SK-N-SH (cell line): ENCODE measurements at regions not wholly inside any gene's neighbourhood (a gene's known extent, or its start where the extent isn't known, plus 50 kb on each side); places are given as distances from the start of the nearest gene placed in this dataset.

Experiments
- CTCF ChIA-PET: fragments of 300-600, 350-600 bp; formaldehyde crosslinking; extraction: SDS; loops from one replicate; lab custom pipeline; 2021; lab: Yijun Ruan, JAX
- POLR2A ChIA-PET: fragments of 350-600 bp; sonication (Branson Sonifier 250); formaldehyde crosslinking; extraction: SDS; loops from one replicate; lab custom pipeline; 2020; ENCODE audit warnings: antibody characterized with exemption, inconsistent platforms; lab: Yijun Ruan, JAX
- DNase-seq: peaks from one replicate; pipeline ENCODE4 v3.0.0; 2012
- H2AFZ ChIP-seq: fragments of 200-600 bp; sonication (generic); 2 replicates; pipeline ENCODE4 v1.8.1; 2016; ENCODE audit warnings: antibody characterized with exemption, mild to moderate bottlenecking, low read depth
- H3F3A ChIP-seq: fragments of 200-600 bp; sonication (generic); replicated peaks from 2 replicates; pipeline ENCODE3; 2016; ENCODE audit warnings: antibody characterized with exemption, mild to moderate bottlenecking; ENCODE audit not compliant: insufficient read depth
- H3K27ac ChIP-seq, 2 experiments: fragments of 200-500 bp in 1 of 2; fragments of 200-600 bp in 1 of 2; sonication (Bioruptor generic) in 1 of 2; sonication (generic), shearing (Covaris generic) in 1 of 2; 2 replicates each; pipeline versions ENCODE4 v1.5.1 to v1.6.1; 2014 to 2016; ENCODE audit warnings: low read depth in 2 of 2, inconsistent platforms in 1 of 2, low read length in 1 of 2, mild to moderate bottlenecking in 1 of 2, mixed read lengths in 1 of 2
- H3K27me3 ChIP-seq: fragments of 200-600 bp; sonication (generic), shearing (Covaris generic); 2 replicates; pipeline ENCODE4 v1.6.1; 2016; ENCODE audit warnings: mixed run types; ENCODE audit not compliant: insufficient read depth
- H3K36me3 ChIP-seq, 2 experiments: fragments of 200-500 bp in 1 of 2; fragments of 200-600 bp in 1 of 2; sonication (Bioruptor generic) in 1 of 2; sonication (generic) in 1 of 2; replicated peaks in 1 of 2; 2 replicates each; pipeline versions ENCODE3 to v1.5.1; 2014 to 2016; ENCODE audit warnings: low read length in 1 of 2, mild to moderate bottlenecking in 1 of 2; ENCODE audit not compliant: insufficient read depth in 2 of 2, control insufficient read depth in 1 of 2
- H3K4me1 ChIP-seq, 2 experiments: fragments of 200-500 bp in 1 of 2; fragments of 200-600 bp in 1 of 2; sonication (Bioruptor generic) in 1 of 2; sonication (generic), shearing (Covaris generic) in 1 of 2; 2 replicates each; pipeline versions ENCODE4 v1.5.1 to v1.6.1; 2014 to 2016; ENCODE audit warnings: low read depth in 1 of 2, low read length in 1 of 2, mixed run types in 1 of 2; ENCODE audit not compliant: insufficient read depth in 2 of 2, control insufficient read depth in 1 of 2
- H3K4me2 ChIP-seq: fragments of 200-600 bp; sonication (generic), shearing (Covaris generic); 2 replicates; pipeline ENCODE4 v1.6.1; 2017; ENCODE audit warnings: mixed run types
- H3K4me3 ChIP-seq, 2 experiments: fragments of 200-500 bp in 1 of 2; fragments of 200-600 bp in 1 of 2; sonication (Bioruptor generic) in 1 of 2; sonication (generic), shearing (Covaris generic) in 1 of 2; 2 replicates each; pipeline versions ENCODE4 v1.5.1 to v1.8.1; 2014 to 2016; ENCODE audit warnings: low read depth in 2 of 2, inconsistent platforms in 1 of 2, low read length in 1 of 2, mild to moderate bottlenecking in 1 of 2, mixed read lengths in 1 of 2, moderate library complexity in 1 of 2
- H3K79me2 ChIP-seq: fragments of 200-600 bp; sonication (generic); 2 replicates; pipeline ENCODE4 v1.8.1; 2017; ENCODE audit warnings: mild to moderate bottlenecking; ENCODE audit not compliant: insufficient read depth
- H3K9ac ChIP-seq: fragments of 200-600 bp; sonication (generic); 2 replicates; pipeline ENCODE4 v1.6.1; 2017; ENCODE audit warnings: mixed run types
- H3K9me2 ChIP-seq: fragments of 200-600 bp; sonication (generic); 2 replicates; pipeline ENCODE4 v1.6.1; 2017; ENCODE audit warnings: mixed run types
- H3K9me3 ChIP-seq: fragments of 200-600 bp; sonication (generic); 2 replicates; pipeline ENCODE4 v1.6.1; 2017; ENCODE audit warnings: mixed run types, mild to moderate bottlenecking, moderate library complexity
- H4K20me1 ChIP-seq: fragments of 200-600 bp; sonication (generic); 2 replicates; pipeline ENCODE4 v1.6.1; 2017; ENCODE audit warnings: mild to moderate bottlenecking, mixed run types; ENCODE audit not compliant: insufficient read depth
- CHD2 ChIP-seq: fragments of 150-350 bp; IDR thresholded peaks from 2 replicates; pipeline ENCODE4 v1.6.1; 2018; ENCODE audit warnings: low read length; ENCODE audit not compliant: partially characterized antibody
- EP300 ChIP-seq, 2 experiments: IDR thresholded peaks; 2 replicates each; pipeline versions ENCODE4 v1.4.0 to v1.6.1; 2012; ENCODE audit warnings: borderline replicate concordance in 1 of 2, low read depth in 1 of 2, low read length in 1 of 2
- FOSL2 ChIP-seq: IDR thresholded peaks from 2 replicates; pipeline ENCODE4 v1.4.0; 2012; ENCODE audit warnings: low read depth, mild to moderate bottlenecking, moderate library complexity, borderline replicate concordance
- FOXJ3 ChIP-seq: sonication (generic); formaldehyde crosslinking; IDR thresholded peaks from 2 replicates; pipeline ENCODE4 v1.5.1; 2020; ENCODE audit warnings: mild to moderate bottlenecking, missing genetic modification reagents
- FOXM1 ChIP-seq: IDR thresholded peaks from 2 replicates; pipeline ENCODE4 v1.4.0; 2012; ENCODE audit warnings: low read depth, mild to moderate bottlenecking
- GABPA ChIP-seq: IDR thresholded peaks from 2 replicates; pipeline ENCODE4 v1.4.0; 2012; ENCODE audit warnings: low read depth, mild to moderate bottlenecking
- JUND ChIP-seq: IDR thresholded peaks from 2 replicates; pipeline ENCODE4 v1.4.0; 2012
- MAX ChIP-seq: IDR thresholded peaks from 2 replicates; pipeline ENCODE4 v1.4.0; 2012; ENCODE audit warnings: low read depth
- MEF2A ChIP-seq: IDR thresholded peaks from 2 replicates; pipeline ENCODE4 v1.4.0; 2012; ENCODE audit warnings: low read depth, borderline replicate concordance
- NFIC ChIP-seq: IDR thresholded peaks from 2 replicates; pipeline ENCODE4 v1.4.0; 2012; ENCODE audit warnings: borderline replicate concordance
- NRF1 ChIP-seq: IDR thresholded peaks from 2 replicates; pipeline ENCODE4 v1.6.1; 2012; ENCODE audit warnings: low read depth, mild to moderate bottlenecking, low read length
- TAF1 ChIP-seq: IDR thresholded peaks from 2 replicates; pipeline ENCODE4 v1.6.1; 2012; ENCODE audit warnings: low read depth, mild to moderate bottlenecking, low read length, moderate library complexity, borderline replicate concordance
- TCF12 ChIP-seq: IDR thresholded peaks from 2 replicates; pipeline ENCODE4 v1.4.0; 2012
- TEAD4 ChIP-seq: IDR thresholded peaks from 2 replicates; pipeline ENCODE4 v1.4.0; 2012; ENCODE audit warnings: mild to moderate bottlenecking, borderline replicate concordance; ENCODE audit not compliant: insufficient read depth
- YY1 ChIP-seq: IDR thresholded peaks from 2 replicates; pipeline ENCODE4 v1.4.0; 2012; ENCODE audit warnings: low read depth, mild to moderate bottlenecking
- ZBTB33 ChIP-seq: IDR thresholded peaks from 2 replicates; pipeline ENCODE4 v1.4.0; 2012; ENCODE audit warnings: low read depth, borderline replicate concordance
- WGBS: methylation state at CpG from one replicate; pipeline ENCODE4 v1.1.6; 2017; ENCODE audit warnings: low lambda C conversion rate; 5-methylcytosine and 5-hydroxymethylcytosine counted together
- TF ChIP-seq, protein P1 (sequence below): IDR thresholded peaks from 2 replicates; pipeline ENCODE4; 2012

- TF ChIP-seq FOXM1 (no peak), GABPA (no peak), FOXJ3 (CRISPR knock-in tag) (no peak), YY1 (no peak), NRF1 (no peak), CHD2 (no peak), ZBTB33 (0 out of 2 replicates have a peak, but pooled peaks have one; percentile 48), TAF1 (no peak)
- TF ChIP-seq, protein P1, sequence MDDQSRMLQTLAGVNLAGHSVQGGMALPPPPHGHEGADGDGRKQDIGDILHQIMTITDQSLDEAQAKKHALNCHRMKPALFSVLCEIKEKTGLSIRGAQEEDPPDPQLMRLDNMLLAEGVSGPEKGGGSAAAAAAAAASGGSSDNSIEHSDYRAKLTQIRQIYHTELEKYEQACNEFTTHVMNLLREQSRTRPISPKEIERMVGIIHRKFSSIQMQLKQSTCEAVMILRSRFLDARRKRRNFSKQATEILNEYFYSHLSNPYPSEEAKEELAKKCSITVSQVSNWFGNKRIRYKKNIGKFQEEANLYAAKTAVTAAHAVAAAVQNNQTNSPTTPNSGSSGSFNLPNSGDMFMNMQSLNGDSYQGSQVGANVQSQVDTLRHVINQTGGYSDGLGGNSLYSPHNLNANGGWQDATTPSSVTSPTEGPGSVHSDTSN = peak; percentile 85
These were observed 539.7 kb downstream of the RFC3 start (continued) for GRCh38 chr13:34357435-34358232.

DNA sequence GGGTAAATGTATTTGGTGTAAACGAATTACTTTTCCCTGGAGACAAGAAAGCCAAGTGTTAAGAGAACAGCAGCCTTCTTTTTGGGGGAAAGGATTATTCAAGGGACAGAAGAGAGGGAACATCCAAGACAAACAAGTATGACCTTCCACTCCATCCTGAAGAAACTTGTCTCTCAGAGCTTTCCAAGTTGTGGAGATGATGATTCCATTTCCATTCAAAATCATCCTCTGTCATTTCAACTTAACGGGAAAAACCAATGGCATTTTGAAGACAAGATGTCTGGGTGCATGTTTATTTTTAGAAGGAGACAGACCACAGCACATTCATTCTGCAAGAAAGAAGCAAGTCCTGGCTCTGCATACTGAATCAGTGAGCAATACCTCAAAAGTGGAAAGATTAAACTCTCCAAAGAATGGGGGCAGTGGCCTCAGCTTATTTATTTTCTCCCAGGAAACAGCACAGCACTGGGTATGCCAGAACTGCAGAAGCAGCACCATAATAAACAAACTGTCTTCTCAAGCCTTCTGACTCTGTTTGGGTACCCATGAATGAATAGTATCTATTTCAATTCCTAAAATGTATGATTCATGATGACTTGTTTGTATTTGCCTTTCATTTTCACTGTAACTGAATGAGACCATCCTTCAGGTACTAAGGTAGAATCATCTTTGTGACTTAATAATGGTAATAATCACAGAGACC is 541.0 kb downstream of the RFC3 start:
- H3F3A ChIP-seq = peaks cover 28% of the 10 kb centered on the region
- H3K4me1 ChIP-seq = peaks cover 19 to 25% of the 10 kb centered on the region in 2 experiments; a peak in 3 of 4 replicates
- TF ChIP-seq EP300 (IDR thresholded peaks at IDR 0.05; ENCODE audit: borderline replicate concordance in 1 of 2, low read depth in 1 of 2, low read length in 1 of 2) (peak in 1 of 2 experiments; percentile 77; a peak in 1 of 4 replicates), FOXM1 (0 out of 2 replicates have a peak, but pooled peaks have one; percentile 31), MEF2A (peak; percentile 88; the same call in 1 of the 2 replicates), JUND (peak; percentile 49), MAX (no peak), FOSL2 (peak; percentile 13; the same call in 1 of the 2 replicates), NFIC (peak; percentile 34; the same call in 1 of the 2 replicates), TCF12 (peak; percentile 75), TEAD4 (no peak), TAF1 (no peak)
- TF ChIP-seq, protein P1 = peak; percentile 82
- ChIA-PET POLR2A (no interaction called here), CTCF (no interaction called here)
- H3K9me2 ChIP-seq = no peaks in the 10 kb centered on the region
- WGBS = 43% methylated on average over 2 of the region's 2 CpGs
- no peak overlapping the region for H3K4me3 ChIP-seq
- peak overlapping the region; percentile 44 to 87; a peak in 3 of 4 replicates for H3K27ac ChIP-seq
- H4K20me1 ChIP-seq = no peaks in the 10 kb centered on the region
- H2AFZ ChIP-seq = no peak overlapping the region
- no peaks in the 10 kb centered on the region for H3K27me3 ChIP-seq
- H3K9me3 ChIP-seq = no peaks in the 10 kb centered on the region
- no peaks in the 10 kb centered on the region for H3K36me3 ChIP-seq
- no peak for DNase-seq
- H3K79me2 ChIP-seq = no peaks in the 10 kb centered on the region
- no peak overlapping the region for H3K4me2 ChIP-seq
- no peak overlapping the region; the same call in 1 of the 2 replicates for H3K9ac ChIP-seq
